Osteocyte (in vitro differentiated cells): ENCODE measurements at regions not wholly inside any gene's neighbourhood (a gene's known extent, or its start where the extent isn't known, plus 50 kb on each side); places are given as distances from the start of the nearest gene placed in this dataset.

Source experiments
- DNase-seq: peaks from one replicate; pipeline ENCODE4 v3.0.0; 2021; ENCODE audit warnings: mixed read lengths; ENCODE audit not compliant: unreplicated experiment; ENCODE audit errors: extremely low spot score
- H3K27ac Mint-ChIP-seq: one replicate; pipeline ENCODE4 v1.8.0; 2021; ENCODE audit warnings: mild to moderate bottlenecking, mixed read lengths; ENCODE audit not compliant: unreplicated experiment
- H3K27me3 Mint-ChIP-seq: one replicate; pipeline ENCODE4 v1.8.0; 2021; ENCODE audit warnings: mixed read lengths; ENCODE audit not compliant: unreplicated experiment
- H3K36me3 Mint-ChIP-seq: one replicate; pipeline ENCODE4 v1.8.0; 2021; ENCODE audit warnings: mixed read lengths; ENCODE audit not compliant: unreplicated experiment
- H3K4me1 Mint-ChIP-seq: one replicate; pipeline ENCODE4 v1.8.0; 2021; ENCODE audit warnings: mixed read lengths; ENCODE audit not compliant: unreplicated experiment
- H3K4me3 Mint-ChIP-seq: one replicate; pipeline ENCODE4 v1.8.0; 2021; ENCODE audit warnings: mild to moderate bottlenecking, moderate library complexity, mixed read lengths; ENCODE audit not compliant: unreplicated experiment
- H3K9me3 Mint-ChIP-seq: one replicate; pipeline ENCODE4 v1.8.0; 2021; ENCODE audit warnings: mixed read lengths; ENCODE audit not compliant: unreplicated experiment
- CTCF ChIP-seq: fragments of 200-600 bp; sonication (generic); IDR thresholded peaks from 2 replicates; pipeline ENCODE4 v1.5.0; 2021; ENCODE audit warnings: antibody characterized with exemption, mild to moderate bottlenecking, moderate library complexity

- no peak for DNase-seq
- no peak for TF ChIP-seq CTCF
- H3K36me3 Mint-ChIP-seq: no peaks in the 10 kb centered on the region
- H3K9me3 Mint-ChIP-seq: peaks cover 15% of the 10 kb centered on the region
- no peak overlapping the region for H3K27ac Mint-ChIP-seq
- no peaks in the 10 kb centered on the region for H3K27me3 Mint-ChIP-seq
- no peak overlapping the region for H3K4me3 Mint-ChIP-seq
- no peaks in the 10 kb centered on the region for H3K4me1 Mint-ChIP-seq
Measured at GRCh38 chr3:107044677-107045076, 332.6 kb upstream of the CCDC54 start.

- Mint-ChIP-seq H3K4me1 (no peaks in the 10 kb centered on the region), H3K4me3 (no peak overlapping the region), H3K36me3 (no peaks in the 10 kb centered on the region), H3K9me3 (peaks cover 7% of the 10 kb centered on the region), H3K27ac (no peak overlapping the region), H3K27me3 (no peaks in the 10 kb centered on the region)
- DNase-seq: no peak
- no peak for TF ChIP-seq CTCF
Measured at GRCh38 chr3:107045791-107046190, 331.4 kb upstream of the CCDC54 start.

GRCh38 chr3:107055181-107055942 is 321.9 kb upstream of the CCDC54 start:
- DNase-seq: no peak
- H3K4me3 Mint-ChIP-seq: no peak overlapping the region
- H3K9me3 Mint-ChIP-seq: no peaks in the 10 kb centered on the region
- H3K36me3 Mint-ChIP-seq: no peaks in the 10 kb centered on the region
- no peak for TF ChIP-seq CTCF
- no peak overlapping the region for H3K27ac Mint-ChIP-seq
- H3K27me3 Mint-ChIP-seq: no peaks in the 10 kb centered on the region
- H3K4me1 Mint-ChIP-seq: no peaks in the 10 kb centered on the region

GRCh38 chr3:107061466-107061865 is 315.8 kb upstream of the CCDC54 start:
- no peaks in the 10 kb centered on the region for H3K36me3 Mint-ChIP-seq
- TF ChIP-seq CTCF: no peak
- DNase-seq: no peak
- H3K4me3 Mint-ChIP-seq: no peak overlapping the region
- no peaks in the 10 kb centered on the region for H3K9me3 Mint-ChIP-seq
- no peak overlapping the region for H3K27ac Mint-ChIP-seq
- no peaks in the 10 kb centered on the region for H3K27me3 Mint-ChIP-seq
- peaks cover 28% of the 10 kb centered on the region for H3K4me1 Mint-ChIP-seq

- Mint-ChIP-seq H3K9me3 (no peaks in the 10 kb centered on the region), H3K36me3 (no peaks in the 10 kb centered on the region)
Measured at GRCh38 chr3:107062310-107062709, 314.9 kb upstream of the CCDC54 start.

More at GRCh38 chr3:107062310-107062709, 314.9 kb upstream of the CCDC54 start:
- Mint-ChIP-seq H3K27me3 (no peaks in the 10 kb centered on the region), H3K4me3 (no peak overlapping the region), H3K27ac (peak overlapping the region; percentile 3), H3K4me1 (peaks cover 28% of the 10 kb centered on the region)
- no peak for TF ChIP-seq CTCF
- no peak for DNase-seq
